HG02763 (cell line): ENCODE measurements at regions not wholly inside any gene's neighbourhood (a gene's known extent, or its start where the extent isn't known, plus 50 kb on each side); places are given as distances from the start of the nearest gene placed in this dataset.
"Not testable (repeated sequence)": the region's sequence is repeated elsewhere in the genome, so short reads cannot be mapped to it uniquely, and the experiment has no call there.

Experiments
- ATAC-seq: cut with Tn5 transposase; IDR thresholded peaks from one replicate; pipeline ENCODE4 v1.9.1; 2021; ENCODE audit warnings: mild to moderate bottlenecking, moderate library complexity; ENCODE audit not compliant: unreplicated experiment

DNA sequence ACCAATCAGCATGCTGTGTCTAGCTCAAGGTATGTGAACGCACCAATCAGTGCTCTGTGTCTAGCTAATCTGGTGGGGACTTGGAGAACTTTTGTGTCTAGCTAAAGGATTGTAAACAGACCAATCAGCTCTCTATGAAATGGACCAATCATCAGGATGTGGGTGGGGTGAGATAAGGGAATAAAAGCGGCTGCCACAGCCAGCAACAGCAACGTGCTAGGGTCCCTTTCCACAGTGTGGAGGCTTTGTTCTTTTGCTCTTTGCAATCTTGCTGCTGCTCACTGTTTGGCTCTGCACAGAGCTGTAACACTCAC is 1353.9 kb upstream of the CDH18 start:
- ATAC-seq: not testable (repeated sequence)

DNA sequence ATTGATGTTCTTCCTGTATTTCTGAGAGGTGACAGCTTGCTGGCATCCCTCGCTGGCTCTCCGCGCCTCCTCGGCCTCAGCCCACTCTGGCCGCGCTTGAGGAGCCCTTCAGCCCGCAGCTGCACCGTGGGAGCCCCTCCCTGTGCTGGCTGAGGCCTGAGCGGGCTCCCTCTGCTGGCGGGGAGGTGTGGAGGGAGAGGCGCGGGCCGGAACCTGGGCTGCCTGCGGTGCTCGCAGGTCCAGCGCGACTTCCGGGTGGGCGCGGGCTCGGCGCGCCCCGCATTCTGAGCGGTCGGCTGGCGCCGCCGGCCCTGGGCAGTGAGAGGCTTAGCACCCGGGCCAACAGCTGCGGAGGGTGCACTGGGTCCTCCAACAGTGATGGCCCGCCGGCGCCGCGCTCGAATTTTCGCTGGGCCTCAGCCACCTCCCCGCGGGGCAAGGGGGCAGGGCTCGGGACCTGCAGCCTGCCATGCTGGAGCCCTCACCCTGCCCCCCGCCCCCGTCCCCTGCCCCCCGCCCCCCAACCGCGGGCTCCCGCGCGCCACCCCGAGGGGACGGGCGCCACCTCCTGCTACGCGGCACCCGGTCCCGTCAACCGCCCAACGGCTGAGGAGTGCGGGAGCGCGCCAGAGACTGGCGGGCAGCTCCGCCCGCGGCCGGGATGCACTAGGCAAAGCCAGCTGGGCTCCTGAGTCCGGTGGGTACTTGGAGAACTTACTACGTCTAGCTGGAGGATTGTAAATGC is 1353.4 kb upstream of the CDH18 start:
- not testable (repeated sequence) for ATAC-seq

DNA sequence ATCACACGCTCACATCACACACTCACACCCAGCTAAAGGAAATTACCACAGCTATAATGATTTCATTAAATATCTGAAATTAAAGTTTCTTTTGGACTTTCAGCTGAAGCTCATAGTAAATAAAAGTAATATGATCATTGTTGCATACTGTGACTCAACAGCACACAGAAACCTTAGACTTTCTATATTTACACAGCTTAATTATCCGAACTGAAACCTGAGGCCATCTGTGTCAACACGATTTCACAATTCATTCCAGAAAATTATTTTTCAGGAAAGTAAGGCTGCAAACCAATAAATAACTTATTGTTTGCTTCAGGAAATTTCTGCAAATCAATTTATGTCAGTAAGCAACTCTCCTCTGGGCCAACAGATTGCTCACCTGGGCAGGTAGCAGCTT is 1352.2 kb upstream of the CDH18 start:
- not testable (repeated sequence) for ATAC-seq

DNA sequence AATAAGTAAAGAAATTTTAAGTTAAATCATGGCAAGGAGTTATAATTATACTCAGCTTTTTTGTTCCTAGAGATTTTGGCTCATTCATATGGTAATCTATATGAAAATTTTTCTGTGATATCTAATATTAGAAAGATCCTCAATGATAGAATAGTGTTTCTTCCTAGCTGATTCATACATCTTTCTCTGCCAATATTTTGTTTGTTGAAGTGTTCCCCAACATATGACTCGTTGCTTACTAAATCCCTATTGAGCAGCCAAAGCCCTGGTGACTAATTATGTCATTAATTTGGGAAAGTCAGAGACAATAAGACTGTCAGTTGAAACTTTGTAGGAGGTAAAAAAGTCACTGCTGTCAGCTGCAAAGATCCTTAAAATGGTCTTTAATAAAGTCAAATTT is 1348.5 kb upstream of the CDH18 start:
- not testable (repeated sequence) for ATAC-seq

DNA sequence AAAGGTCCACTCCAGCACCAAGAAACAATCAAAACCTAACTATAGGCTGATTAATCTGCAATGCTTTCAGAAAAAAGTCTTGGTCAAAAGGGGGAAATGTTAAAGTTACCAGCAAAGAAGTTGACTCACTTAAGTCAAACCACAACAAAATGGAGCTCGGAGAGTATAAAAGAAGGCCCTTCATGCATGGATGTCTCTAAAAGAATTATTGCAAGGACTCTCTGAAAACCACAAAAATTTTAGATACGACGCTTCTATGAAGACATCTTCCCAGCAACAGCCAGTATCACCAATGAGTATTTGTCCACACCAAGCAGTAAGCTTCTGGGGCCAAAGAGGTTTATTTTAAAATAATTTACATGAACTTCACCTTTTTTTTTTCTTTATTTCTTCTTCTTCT is 1327.4 kb upstream of the CDH18 start:
- not testable (repeated sequence) for ATAC-seq

DNA sequence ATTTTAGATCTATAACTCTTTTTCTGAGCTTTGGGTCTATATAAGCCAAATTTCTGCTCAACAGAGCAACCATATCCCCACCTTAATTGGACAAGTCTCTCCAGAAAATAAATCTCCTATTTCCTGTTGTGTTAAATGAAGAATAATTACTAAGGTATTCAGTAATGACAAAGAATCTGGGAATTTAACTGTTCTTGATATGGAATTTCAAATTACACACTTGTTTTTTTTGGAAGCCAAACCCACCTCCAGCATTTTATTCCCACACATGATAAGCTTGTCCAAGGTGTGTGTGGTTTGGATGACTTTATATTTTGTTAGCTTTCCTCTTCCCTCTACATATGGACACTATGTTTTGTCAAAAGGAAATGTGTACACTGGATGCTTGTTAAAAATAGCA is 1313.2 kb upstream of the CDH18 start:
- ATAC-seq: not testable (repeated sequence)

DNA sequence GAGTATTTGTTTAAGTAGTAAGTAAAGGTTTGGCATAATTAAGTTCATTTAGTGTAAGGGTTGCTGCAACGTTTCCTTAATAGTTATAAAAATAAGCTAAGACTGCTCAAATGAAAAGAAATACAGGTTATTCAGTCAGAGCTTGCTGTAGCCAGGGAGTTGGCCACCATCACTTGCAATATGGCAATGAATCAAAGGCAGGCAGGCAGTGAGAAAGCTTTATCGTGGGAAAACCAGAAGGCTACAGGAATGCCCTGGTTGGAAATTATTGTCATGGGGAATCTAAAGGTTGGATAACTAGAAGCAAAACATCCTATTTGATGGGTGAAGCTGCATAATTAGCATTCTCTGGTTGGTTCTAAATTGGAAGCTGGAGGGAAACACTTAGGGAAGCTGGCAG is 1286.4 kb upstream of the CDH18 start:
- not testable (repeated sequence) for ATAC-seq

DNA sequence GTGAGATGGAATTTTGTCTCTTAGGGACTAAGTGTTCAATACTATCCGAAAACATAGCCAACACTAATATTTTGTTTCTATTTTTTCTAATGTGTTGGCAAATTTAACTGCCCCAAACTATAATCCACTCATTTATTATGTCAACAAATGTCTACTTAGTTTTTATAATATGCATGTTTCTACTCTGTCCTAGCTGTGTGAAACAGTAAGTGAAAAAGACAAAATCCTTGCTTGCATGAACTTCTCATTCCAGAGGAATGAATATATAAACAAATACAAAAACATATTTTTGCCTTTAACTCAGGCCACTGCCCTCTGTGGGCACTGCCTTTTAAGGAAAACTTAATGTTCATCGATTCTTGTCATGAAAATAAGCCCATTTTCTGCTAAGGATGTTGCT is 1275.4 kb upstream of the CDH18 start:
- no peak for ATAC-seq

DNA sequence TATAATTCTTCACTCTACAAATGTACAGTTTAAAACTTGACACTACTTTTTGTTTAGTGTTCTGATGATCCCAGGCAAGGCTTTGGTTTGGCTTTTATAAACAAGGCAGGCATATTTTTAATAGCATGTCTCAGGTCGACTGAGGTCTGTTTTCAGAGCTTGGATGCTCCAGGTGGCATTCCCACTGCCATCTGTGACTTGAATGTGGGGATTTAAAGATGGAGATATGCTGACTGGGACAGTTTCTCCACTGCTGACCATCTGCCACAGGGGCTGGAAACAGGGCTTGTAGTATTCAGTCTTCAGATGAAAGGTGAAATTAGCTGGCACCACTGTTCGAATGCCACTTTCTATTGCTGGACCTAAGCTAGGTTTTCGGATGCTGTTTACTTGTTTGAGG is 1266.2 kb upstream of the CDH18 start:
- no peak for ATAC-seq

DNA sequence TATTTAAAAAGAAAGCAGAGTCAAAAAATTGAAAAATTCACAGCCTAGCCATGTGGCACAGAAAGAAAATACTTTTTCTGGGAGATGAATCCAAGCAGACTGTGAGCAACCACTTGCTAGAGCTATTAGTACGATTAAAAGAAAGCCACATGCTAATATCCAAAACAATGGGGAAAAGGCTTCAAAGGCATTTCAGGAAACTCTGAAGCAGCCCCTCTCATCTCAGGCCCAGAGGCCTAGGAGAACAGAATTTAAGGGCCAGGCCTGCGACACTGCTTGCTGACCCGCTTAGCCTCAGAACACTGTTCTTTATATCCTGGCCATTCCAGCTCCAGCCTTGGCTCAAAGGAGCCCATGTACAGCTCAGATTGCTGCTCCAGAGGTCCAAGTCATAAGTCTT is 1257.0 kb upstream of the CDH18 start:
- ATAC-seq: no peak

DNA sequence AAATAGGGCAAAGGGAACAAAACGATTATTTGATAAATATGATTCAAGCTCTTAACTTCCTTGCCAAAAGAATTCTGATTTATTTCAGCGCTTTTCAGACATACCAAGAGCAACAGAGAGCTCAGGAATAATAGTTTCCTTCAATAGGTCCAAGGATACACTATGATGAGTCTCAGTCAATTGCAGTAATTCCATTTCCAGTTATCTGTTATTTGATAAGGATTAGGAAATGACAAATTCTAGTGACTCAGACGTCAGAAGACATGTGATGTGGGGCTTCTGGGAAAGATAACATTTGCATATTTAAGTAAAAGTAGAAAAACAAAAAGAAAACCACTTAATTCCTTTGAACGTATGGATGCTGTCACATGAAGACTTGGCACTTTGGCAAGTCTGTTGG is 1250.8 kb upstream of the CDH18 start:
- no peak for ATAC-seq

DNA sequence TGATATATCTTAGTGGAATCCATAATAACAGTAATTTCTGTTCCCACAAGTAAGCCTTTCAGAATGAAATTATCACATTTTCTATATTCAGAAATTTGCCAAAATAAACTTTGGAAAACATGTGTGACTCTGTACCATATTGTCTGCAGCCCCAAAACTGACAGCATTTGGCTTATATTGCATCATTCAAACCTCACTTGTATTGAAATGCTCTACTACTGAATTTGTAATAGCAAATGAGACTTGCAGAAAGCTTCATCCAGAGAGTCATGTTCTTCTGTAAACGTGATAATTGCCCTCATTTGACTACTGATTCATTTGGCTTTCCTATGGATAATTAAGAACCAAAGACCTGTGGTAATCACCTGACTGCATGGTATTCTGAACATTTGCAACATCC is 1249.5 kb upstream of the CDH18 start:
- no peak for ATAC-seq

DNA sequence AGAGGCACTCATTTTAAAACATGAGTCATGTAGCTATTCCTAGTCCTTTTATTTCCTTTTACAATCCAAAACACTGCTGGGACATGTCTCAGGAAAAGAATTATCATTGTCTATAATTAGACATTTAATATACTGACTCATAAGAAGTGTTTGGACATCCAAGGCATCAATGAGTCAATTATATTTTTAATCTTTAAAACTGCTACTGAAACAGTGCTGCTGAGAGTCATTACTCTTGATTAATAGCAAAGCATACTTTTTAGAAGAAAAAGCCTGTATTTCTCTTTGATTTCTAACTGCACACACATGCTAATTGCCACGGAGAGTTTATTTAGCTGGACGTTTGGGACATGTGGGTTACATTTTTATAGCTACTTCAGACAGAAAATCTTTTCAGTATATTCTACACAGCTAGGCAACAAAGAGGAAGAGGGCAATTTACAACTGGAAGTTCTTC is 1249.0 kb upstream of the CDH18 start:
- ATAC-seq: no peak

DNA sequence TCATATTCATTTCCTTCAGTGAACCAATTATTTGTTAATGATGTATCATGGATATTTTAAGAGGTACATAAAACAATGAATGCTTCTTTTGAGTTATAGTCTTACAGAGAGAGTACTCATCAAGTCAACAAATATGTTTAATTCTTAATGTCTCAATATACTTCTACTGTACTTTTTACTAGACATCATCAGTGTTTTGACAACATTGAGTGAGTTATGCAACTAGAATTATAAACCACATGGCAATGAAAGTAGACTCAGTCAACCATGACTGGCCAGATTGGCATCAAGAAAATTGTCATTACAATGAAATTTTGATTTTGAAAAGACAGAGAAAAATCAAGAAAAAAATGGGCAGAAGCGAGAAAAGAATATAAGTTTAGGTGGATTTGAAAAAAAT is 1248.1 kb upstream of the CDH18 start:
- no peak for ATAC-seq

DNA sequence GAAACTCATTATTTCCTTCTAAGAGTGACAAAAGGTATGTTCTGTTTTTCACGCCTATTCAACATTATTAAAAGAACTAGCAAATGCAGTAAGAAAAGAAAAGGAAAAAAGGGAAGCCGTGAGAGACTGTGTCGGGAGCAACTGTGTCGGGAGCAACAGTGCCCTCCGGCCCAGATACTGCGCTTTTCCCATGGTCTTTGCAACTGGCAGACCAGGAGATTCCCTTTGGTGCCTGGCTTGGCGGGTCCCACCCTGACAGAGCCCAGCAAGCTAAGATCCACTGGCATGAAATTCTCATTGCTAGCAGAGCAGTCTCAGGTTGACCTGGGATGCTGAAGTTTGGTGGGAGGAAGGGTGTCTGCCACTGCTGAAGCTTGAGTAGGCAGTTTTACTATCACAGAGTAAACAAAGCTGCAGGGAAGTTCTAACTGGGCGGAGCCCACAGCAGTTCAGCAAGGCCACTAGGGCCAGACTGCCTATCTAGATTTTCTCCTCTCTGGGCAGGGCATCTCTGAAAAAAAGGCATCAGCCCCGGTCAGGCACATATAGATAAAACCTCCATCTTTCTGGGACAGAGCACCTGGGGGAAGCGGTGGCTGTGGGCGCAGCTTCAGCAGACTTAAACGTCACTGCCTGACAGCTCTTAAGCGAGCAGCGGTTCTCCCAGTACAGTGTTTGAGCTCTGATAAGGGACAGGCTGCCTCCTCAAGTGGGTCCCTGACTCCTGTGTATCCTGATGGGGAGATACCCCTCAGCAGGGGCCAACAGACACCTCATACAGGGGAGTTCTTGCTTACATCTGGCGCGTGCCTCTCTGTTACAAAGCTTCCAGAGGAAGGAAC is 1237.4 kb upstream of the CDH18 start:
- ATAC-seq: no peak

DNA sequence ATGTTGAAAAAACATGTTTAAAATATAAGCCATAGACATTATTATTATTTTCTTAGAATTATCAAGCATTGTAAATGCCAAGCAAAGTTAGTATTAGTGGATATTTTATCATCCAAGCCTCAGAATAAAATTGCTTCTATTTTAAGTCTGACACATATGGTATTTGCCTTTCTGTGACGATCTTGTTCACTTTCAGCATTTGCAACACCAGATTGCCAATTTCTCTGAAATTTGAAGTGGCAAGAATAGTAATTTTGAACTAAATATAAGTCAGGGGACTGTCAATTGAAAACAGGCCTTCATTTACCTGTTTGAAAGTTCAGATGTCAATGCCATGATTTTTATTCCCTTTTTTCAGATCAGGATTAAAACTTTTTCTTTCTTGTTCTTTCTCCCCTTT is 1233.6 kb upstream of the CDH18 start:
- ATAC-seq: no peak

DNA sequence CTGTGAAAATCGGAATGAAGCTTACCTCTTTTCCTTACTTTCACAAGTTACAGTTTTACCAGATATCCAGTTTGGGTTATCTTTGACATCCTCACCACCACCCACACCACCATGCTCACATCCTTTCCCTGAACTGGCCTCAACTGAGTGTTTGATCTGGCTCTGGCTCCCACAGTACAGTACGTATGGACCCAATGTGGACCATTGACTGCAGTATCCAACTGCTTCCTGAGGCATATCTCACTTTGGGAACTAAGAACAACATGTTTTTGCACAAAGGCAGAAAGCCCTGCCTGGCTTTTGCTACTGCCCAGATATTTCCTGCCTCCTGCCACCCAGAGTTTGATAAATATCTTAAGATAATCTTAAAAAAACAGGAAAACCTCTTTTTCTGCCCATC is 1232.0 kb upstream of the CDH18 start:
- no peak for ATAC-seq

DNA sequence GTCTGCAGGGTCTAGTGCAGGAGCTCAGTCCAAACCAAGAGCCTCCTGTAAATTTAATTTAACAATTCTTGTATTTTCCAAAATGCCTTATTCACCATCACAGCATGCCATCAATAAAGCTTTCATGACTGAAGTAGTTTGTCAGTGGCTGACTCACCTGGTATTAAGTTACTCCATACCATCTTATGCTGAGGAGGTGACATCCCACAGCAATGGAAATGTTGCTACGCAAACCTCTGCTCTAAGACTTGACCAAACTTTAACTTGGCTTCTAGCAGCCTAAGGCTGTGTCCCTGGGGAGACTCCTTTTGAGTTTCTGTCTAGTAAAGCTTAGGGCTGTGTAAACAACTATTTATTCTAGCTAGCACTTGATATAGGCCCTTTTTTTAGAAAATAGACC is 1231.3 kb upstream of the CDH18 start:
- ATAC-seq: no peak

DNA sequence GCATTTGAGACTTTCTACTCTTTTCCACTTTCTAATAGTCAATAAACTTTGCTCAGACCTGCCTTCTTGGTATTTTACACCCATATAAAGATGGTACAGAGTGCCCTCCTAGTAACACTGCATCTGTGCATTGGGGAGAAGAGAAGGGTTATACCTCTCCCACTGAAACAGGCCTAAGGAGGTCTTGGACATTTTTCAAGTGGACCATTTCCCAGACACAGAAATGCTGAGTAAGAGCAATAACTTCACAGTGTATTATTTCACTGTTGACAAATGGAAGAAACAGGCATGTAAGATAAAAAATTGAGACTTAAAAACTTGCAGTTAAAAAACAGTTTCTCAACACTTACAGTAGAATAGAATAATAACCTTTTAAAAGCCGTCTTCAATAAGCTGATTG is 1224.0 kb upstream of the CDH18 start:
- ATAC-seq: no peak

DNA sequence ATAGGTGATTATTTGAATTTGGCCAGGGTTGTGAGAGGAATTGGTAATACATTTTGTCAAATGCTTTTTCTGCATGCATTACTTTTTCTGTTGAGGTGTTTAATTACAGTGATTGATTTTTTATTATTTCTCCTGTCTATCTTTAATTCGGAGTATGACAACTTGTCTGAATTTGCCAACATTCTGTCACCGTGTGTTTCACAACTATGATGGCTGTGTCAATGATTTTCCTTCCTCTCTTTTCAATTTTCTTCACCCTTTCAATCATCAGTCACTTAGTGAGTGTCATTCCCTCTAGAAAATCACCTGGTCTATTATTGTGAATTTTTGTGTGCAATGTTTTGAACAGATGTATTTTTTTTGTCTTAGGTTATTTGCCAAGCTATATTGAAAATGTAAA is 1221.4 kb upstream of the CDH18 start:
- ATAC-seq: no peak

DNA sequence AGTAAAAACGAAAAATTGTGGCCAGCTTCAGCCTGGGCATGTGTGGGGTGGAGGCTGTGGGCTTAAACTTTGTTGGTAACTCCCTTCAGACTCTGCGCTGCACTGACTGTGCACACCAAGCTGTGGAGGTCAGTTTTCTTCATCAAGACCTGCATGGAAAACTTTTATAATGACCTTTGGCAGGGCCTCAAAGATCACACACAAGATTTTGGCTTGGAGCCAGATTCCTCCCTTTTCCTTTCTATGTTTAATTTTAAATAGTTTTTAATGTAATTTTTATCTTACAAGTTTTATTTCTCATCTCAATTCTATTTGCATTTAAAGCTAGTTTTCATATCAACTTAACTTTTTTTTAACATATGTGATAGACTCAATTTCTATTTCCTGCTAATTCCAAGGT is 1211.1 kb upstream of the CDH18 start:
- ATAC-seq: no peak

DNA sequence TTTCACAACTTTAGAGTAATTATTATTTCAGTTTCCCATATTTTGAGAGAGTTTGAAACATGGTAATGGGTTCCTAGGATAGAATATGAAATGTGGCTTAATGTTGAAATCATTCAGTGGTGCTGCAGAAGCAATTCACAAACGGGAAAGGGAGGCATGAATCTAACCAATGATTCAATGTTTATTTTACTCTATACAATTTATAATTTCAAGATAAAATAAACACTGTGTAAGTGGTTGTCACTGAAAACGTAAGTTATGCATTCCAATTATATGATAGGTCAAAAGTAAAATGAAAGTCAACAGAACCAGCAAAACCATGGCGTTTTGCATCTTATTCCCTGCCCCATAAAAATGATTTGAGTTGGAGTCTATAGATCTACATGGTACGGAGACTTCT is 1207.1 kb upstream of the CDH18 start:
- no peak for ATAC-seq
